SU-DHL-6 (cell line): ENCODE measurements at regions not wholly inside any gene's neighbourhood (a gene's known extent, or its start where the extent isn't known, plus 50 kb on each side); places are given as distances from the start of the nearest gene placed in this dataset.

ENCODE experiments used
- CTCF ChIP-seq: fragments of 200-600 bp; sonication (generic); IDR thresholded peaks from one replicate; pipeline ENCODE4 v1.5.1; 2017; ENCODE audit warnings: antibody characterized with exemption, mild to moderate bottlenecking, low read length, moderate library complexity; ENCODE audit not compliant: insufficient read depth, poor library complexity, severe bottlenecking
- EZH2phosphoT487 ChIP-seq: fragments of 200-600 bp; sonication (generic), shearing (Covaris generic); conservative IDR thresholded peaks from 2 replicates; pipeline ENCODE4 v1.6.1; 2018; ENCODE audit warnings: mild to moderate bottlenecking, antibody characterized with exemption, low read length, moderate library complexity, mixed read lengths

GRCh38 chr1:10852018-10852417, 55.6 kb upstream of the CASZ1 start:
- TF ChIP-seq CTCF = no peak
- no peak for TF ChIP-seq EZH2phosphoT487
